ENCODE measurements at regions not wholly inside any gene's neighbourhood (a gene's known extent, or its start where the extent isn't known, plus 50 kb on each side); places are given as distances from the start of the nearest gene placed in this dataset.
A peak's percentile ranks its signal among the peaks of the same experiment; 100 is the strongest.
"Not testable (repeated sequence)": the region's sequence is repeated elsewhere in the genome, so short reads cannot be mapped to it uniquely, and the experiment has no call there.

- no peak for DNase-seq (ENCODE audit: low read depth in 4 of 4, low spot score in 3 of 4)
Observed at GRCh38 chr9:31255211-31255610, 1129.2 kb upstream of the ACO1 start.

GRCh38 chr9:31259824-31260223 is 1124.6 kb upstream of the ACO1 start:
- DNase-seq (ENCODE audit: low read depth in 4 of 4, low spot score in 3 of 4) = no peak

DNA sequence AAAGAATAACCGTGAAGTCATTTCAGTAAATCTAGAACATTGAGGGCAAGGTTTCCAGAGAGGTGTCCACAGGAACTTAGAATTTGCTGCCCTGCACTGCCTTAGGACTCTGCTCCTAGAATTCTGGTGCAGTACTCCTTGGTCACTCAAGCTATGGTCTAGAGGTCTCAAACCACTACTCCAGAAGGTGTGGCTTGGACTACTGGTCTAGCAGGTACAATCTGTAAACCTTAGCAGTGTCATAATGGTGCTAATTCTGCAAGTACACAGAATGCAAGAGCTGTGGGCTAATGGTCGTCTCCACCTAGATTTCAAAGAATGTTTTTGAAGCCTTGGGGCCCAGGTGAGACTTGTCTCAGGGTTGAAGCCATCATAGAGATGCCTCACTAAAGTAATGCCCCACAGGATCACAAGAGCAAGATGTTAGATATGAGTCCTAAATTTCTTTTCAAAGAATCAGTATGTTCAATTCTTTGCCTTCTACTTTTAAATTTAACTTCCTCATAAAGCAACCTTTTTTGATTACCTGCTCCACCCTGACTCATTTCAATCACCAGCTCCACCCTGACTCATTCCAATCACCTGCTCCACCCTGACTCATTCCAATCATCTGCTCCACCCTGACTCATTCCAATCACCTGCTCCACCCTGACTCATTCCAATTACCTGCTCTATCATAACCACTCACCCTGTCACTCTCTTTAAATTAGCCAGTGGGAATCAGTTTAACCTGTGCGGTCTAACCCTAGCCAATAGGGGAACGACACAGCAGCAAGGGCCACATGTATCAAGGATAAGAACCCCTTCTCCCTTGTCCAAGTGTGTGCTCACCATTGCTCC is 1111.8 kb upstream of the ACO1 start:
- DNase-seq (ENCODE audit: low read depth in 4 of 4, low spot score in 3 of 4) = no peak

DNA sequence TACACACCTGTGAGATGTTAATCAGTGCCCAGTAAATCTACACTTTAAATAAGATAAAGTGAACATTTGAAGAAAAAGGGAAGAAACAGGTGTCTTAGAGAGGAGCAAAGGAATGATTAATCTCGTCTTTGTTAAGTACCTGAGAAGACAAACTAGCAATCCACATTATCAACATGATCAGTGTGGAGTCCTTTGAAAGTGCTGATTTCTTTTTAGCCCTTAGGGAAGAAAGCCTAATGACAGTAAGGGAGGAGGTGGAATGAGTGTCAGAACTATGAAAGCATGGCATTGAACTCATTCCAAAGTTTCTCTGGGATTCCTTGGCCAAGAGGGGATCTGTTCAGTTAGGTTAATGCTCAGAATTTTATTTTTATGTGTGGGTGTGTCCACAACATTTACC is 1109.0 kb upstream of the ACO1 start:
- no peak for DNase-seq (ENCODE audit: low read depth in 4 of 4, low spot score in 3 of 4)

DNA sequence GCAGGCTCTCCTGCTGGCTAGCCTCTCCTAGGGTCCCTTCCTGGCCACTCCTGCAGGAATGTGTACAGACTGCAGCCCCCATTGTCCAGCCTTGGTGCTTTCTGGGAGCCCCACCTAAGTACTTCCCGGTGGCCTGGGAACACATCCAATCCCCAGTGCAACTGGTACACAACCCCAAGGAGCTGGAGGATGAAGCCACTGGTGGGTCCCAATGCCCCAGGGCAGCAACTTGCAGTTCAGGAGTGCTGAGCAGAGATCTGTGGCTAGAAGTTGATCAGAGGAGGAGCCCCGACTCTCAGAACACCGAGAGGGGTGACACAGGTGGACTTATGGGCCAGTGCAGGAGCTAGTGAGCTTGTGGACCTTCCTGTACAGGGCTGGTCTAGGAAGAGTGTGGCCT is 1093.7 kb upstream of the ACO1 start:
- no peak for DNase-seq (ENCODE audit: low read depth in 4 of 4, low spot score in 3 of 4)

- DNase-seq (ENCODE audit: low read depth in 4 of 4, low spot score in 3 of 4) = no peak
Observed at GRCh38 chr9:31302620-31303418, 1081.6 kb upstream of the ACO1 start.

DNA sequence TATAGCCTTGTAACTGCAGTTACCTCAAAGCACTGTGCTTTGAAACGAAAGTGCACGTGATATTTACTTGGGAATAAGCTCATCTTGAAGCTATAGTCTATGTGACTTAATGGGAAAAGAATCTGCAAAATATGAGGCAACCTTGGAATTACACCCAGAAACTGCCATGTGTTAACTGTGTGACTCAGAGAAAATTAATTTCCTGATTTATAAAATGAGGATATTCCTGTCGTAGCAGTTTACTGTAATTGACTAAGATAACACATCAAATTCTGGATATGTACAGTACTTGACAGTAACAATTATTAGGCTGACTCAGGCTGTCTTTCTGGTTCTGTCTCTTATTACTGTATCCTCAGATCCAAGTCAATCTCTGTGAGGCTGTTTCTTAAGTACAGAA is 1079.9 kb upstream of the ACO1 start:
- DNase-seq (ENCODE audit: low read depth in 4 of 4, low spot score in 3 of 4) = no peak

- DNase-seq (ENCODE audit: low read depth in 4 of 4, low spot score in 3 of 4) = no peak
Observed at GRCh38 chr9:31314241-31314640, 1070.2 kb upstream of the ACO1 start.

- DNase-seq (ENCODE audit: low read depth in 4 of 4, low spot score in 3 of 4) = no peak
Observed at GRCh38 chr9:31320494-31320893, 1063.9 kb upstream of the ACO1 start.

DNA sequence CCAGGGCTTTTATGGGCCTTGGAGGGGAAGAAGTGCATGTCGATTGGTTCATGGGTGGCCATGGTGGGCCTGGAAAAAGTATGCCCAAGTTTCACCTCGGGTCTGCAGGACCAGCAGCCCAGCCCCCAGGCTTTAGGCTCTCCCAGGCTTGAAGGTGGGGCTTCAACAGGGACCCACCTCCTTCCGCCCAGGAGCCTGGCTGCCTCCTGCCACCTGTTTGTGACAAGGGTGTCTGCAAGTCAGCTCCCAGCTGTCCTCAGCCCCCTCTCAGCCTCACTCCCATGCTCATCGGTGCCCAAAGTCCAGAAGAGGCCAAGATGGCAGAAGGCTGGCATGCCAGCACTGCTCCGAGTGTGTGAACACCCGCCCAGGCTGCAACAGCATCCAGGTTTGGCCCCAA is 1063.2 kb upstream of the ACO1 start:
- no peak for DNase-seq (ENCODE audit: low read depth in 4 of 4, low spot score in 3 of 4)

- no peak for DNase-seq (ENCODE audit: low read depth in 4 of 4, low spot score in 3 of 4)
Observed at GRCh38 chr9:31321686-31322085, 1062.8 kb upstream of the ACO1 start.

DNA sequence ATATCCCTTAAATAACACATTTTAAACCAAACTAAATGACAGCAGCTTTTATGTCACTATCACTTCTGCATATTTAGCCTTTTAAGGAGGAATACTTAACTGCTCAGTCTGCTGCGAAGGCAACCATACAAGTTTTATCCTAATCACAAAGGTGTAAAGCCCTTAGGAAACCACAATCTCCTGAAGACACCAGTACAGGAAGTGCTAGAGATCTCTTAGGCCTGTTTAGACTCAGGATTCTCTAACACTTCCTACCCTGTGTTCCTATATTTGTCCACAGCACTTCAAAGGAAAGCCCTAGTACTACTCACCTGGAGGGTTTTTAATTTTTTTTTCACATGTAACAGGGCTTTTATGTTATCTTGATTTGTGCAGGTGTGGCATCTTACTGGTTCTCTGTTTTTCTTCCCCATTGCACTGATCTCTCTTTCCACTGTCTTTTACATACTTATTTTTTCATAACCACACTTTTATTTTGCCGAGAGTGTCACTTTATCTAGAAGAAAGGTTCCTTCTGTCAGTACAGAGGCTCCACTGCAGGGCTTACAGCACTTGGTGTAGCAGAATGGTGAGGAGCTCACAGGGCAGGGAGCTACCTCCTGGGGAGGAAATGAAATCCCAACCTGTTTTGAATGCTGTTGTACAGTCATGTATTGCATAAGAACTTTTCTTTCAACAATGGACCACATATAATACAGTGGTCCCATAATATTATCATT is 1060.6 kb upstream of the ACO1 start:
- no peak for DNase-seq (ENCODE audit: low read depth in 4 of 4, low spot score in 3 of 4)

GRCh38 chr9:31325778-31326177 is 1058.7 kb upstream of the ACO1 start:
- no peak for DNase-seq (ENCODE audit: low read depth in 4 of 4, low spot score in 3 of 4)

DNA sequence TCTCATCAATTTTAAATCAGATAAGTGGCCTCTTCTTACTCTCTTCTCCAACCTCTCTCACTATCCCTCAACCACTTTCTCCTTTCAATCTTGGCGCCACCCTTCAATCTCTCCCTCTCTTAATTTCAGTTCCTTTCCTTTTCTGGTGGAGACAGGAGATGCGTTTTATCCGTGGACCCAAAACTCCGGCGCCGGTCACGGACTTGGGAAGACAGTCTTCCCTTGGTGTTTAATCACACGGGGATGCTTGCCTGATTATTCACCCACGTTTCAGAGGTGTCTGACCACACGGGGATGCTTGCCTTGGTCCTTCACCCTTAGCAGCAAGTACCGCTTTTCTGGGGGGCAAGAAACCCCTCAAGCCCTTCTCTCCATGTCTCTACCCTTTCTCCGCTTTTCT is 1057.6 kb upstream of the ACO1 start:
- not testable (repeated sequence) for DNase-seq (ENCODE audit: low read depth in 4 of 4, low spot score in 3 of 4)

GRCh38 chr9:31334837-31335528 is 1049.5 kb upstream of the ACO1 start:
- DNase-seq (ENCODE audit: low read depth in 4 of 4, low spot score in 3 of 4) = no peak

GRCh38 chr9:31335529-31336234 is 1048.8 kb upstream of the ACO1 start:
- DNase-seq (ENCODE audit: low read depth in 4 of 4, low spot score in 3 of 4) = no peak

GRCh38 chr9:31336386-31336785 is 1048.1 kb upstream of the ACO1 start:
- DNase-seq (ENCODE audit: low read depth in 4 of 4, low spot score in 3 of 4) = no peak

- no peak for DNase-seq (ENCODE audit: low read depth in 4 of 4, low spot score in 3 of 4)
Observed at GRCh38 chr9:31336841-31337240, 1047.6 kb upstream of the ACO1 start.

- peak in 2 of 4 donors; percentile 5 to 16 for DNase-seq (ENCODE audit: low read depth in 4 of 4, low spot score in 3 of 4)
Observed at GRCh38 chr9:31347082-31347617, 1037.3 kb upstream of the ACO1 start.

Data from left renal pelvis (tissue), 4 donors.